ENCODE measurements at regions not wholly inside any gene's neighbourhood (a gene's known extent, or its start where the extent isn't known, plus 50 kb on each side); places are given as distances from the start of the nearest gene placed in this dataset.

DNA sequence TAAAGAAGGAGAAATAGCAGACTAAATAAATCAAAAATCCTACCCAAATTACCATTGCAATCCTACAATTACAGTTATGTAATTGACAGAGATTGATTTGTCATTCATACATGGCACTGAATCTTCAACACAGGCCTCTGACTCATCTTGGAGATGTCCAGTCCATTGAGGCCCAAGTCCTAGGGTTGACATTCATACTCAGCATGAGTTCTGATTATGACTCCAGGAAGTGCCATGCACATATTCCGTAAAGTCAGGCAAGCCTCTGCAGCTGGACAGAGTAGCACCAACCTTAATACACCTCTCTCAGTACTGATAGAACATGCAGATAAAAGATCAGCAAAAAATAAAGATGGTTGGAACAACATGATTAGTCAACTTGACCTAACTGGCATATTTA is 353.7 kb upstream of the NFE2L3 start:
- TF ChIP-seq MAZ (IDR thresholded peaks at IDR 0.05; ENCODE audit: borderline replicate concordance, low read depth, low read length) (no peak), JUN (IDR thresholded peaks at IDR 0.05) (no peak), KDM1A (IDR thresholded peaks at IDR 0.05; ENCODE audit: low read depth) (no peak), POLR2A (IDR thresholded peaks at IDR 0.05; ENCODE audit: low read length) (no peak), RAD21 (conservative IDR thresholded peaks at IDR 0.05 in 1 of 2, IDR thresholded peaks at IDR 0.05 in 1 of 2) (no peak), SMC3 (IDR thresholded peaks at IDR 0.05) (no peak), ZFP36 (IDR thresholded peaks at IDR 0.05; ENCODE audit: borderline replicate concordance, partially characterized antibody) (no peak), ZNF302 (CRISPR knock-in tag; IDR thresholded peaks at IDR 0.05) (no peak), HDAC2 (IDR thresholded peaks at IDR 0.05) (no peak)
- TF ChIP-seq, protein P1, sequence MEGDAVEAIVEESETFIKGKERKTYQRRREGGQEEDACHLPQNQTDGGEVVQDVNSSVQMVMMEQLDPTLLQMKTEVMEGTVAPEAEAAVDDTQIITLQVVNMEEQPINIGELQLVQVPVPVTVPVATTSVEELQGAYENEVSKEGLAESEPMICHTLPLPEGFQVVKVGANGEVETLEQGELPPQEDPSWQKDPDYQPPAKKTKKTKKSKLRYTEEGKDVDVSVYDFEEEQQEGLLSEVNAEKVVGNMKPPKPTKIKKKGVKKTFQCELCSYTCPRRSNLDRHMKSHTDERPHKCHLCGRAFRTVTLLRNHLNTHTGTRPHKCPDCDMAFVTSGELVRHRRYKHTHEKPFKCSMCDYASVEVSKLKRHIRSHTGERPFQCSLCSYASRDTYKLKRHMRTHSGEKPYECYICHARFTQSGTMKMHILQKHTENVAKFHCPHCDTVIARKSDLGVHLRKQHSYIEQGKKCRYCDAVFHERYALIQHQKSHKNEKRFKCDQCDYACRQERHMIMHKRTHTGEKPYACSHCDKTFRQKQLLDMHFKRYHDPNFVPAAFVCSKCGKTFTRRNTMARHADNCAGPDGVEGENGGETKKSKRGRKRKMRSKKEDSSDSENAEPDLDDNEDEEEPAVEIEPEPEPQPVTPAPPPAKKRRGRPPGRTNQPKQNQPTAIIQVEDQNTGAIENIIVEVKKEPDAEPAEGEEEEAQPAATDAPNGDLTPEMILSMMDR (IDR thresholded peaks at IDR 0.05), result no peak

Data from A549 (cell line).